Testis (tissue), 2 donors: ENCODE measurements at regions not wholly inside any gene's neighbourhood (a gene's known extent, or its start where the extent isn't known, plus 50 kb on each side); places are given as distances from the start of the nearest gene placed in this dataset.

Experiments used
- DNase-seq: peaks from one replicate; pipeline ENCODE4 v3.0.0-alpha.2; 2019
- H3K27ac ChIP-seq, 2 donors: fragments of 200-600 bp; sonication (generic); one replicate each; pipeline ENCODE4 v1.5.1; 2019
- H3K27me3 ChIP-seq: fragments of 200-600 bp; sonication (generic); one replicate; pipeline ENCODE4 v1.5.1; 2019
- H3K36me3 ChIP-seq: fragments of 200-600 bp; sonication (generic); one replicate; pipeline ENCODE4 v1.5.1; 2017; ENCODE audit warnings: low read depth; ENCODE audit errors: missing control alignments
- H3K4me1 ChIP-seq: fragments of 200-600 bp; sonication (generic); one replicate; pipeline ENCODE4 v1.5.1; 2019
- H3K4me3 ChIP-seq, 2 donors: fragments of 200-600 bp; sonication (generic); one replicate each; pipeline ENCODE4 v1.5.1; 2017 to 2019
- H3K9me3 ChIP-seq: fragments of 200-600 bp; sonication (generic); one replicate; pipeline ENCODE4 v1.5.1; 2017
- CTCF ChIP-seq, 3 experiments: fragments of 450-650 bp in 2 of 3; fragments of 200-600 bp in 1 of 3; sonication (generic) in 1 of 3; IDR thresholded peaks; one replicate each; pipeline ENCODE4 v1.5.1; 2016 to 2019; ENCODE audit warnings: antibody characterized with exemption in 3 of 3, mild to moderate bottlenecking in 2 of 3, moderate library complexity in 1 of 3
- POLR2A ChIP-seq: fragments of 450-650 bp; IDR thresholded peaks from one replicate; pipeline ENCODE4 v1.6.1; 2017; ENCODE audit warnings: antibody characterized with exemption, mild to moderate bottlenecking, moderate library complexity
- WGBS, 2 donors: methylation state at CpG; one replicate each; pipeline ENCODE4 v1.1.5; 2018; 5-methylcytosine and 5-hydroxymethylcytosine counted together
- intact Hi-C: fragments of 100-400 bp; cut with DNase I; formaldehyde crosslinking; loops from one replicate; pipeline ENCODE4 v1.15.1; 2023; ENCODE audit warnings: low total_unique reads

GRCh38 chr4:135731682-135732081 lies 1530.1 kb upstream of the PABPC4L start:
- H3K36me3 ChIP-seq, result no peaks in the 10 kb centered on the region
- no peaks in the 10 kb centered on the region for H3K9me3 ChIP-seq
- no peak for TF ChIP-seq POLR2A
- no peak for TF ChIP-seq CTCF (IDR thresholded peaks at IDR 0.05)
- 75% methylated on average over 2 of the region's 2 CpGs for WGBS, 2 donors
- DNase-seq, result no peak
- H3K4me1 ChIP-seq, result no peaks in the 10 kb centered on the region
- no peak overlapping the region for H3K4me3 ChIP-seq
- H3K27me3 ChIP-seq, result no peaks in the 10 kb centered on the region
- intact Hi-C loops, result no loop called here
- H3K27ac ChIP-seq, result no peak overlapping the region

GRCh38 chr4:135724421-135724820 lies 1522.8 kb upstream of the PABPC4L start:
- no peak for DNase-seq
- Histone ChIP-seq H3K4me1 (no peaks in the 10 kb centered on the region), H3K9me3 (no peaks in the 10 kb centered on the region), H3K27ac (no peak overlapping the region), H3K4me3 (no peak overlapping the region), H3K36me3 (no peaks in the 10 kb centered on the region), H3K27me3 (no peaks in the 10 kb centered on the region)
- WGBS, 2 donors, result 83 to 92% methylated on average over 2 of the region's 2 CpGs
- intact Hi-C loops, result no loop called here
- TF ChIP-seq CTCF (IDR thresholded peaks at IDR 0.05) (no peak), POLR2A (no peak)

- TF ChIP-seq CTCF (IDR thresholded peaks at IDR 0.05) (no peak), POLR2A (no peak)
- intact Hi-C loops, result no loop called here
- Histone ChIP-seq H3K4me3 (no peak overlapping the region), H3K27me3 (no peaks in the 10 kb centered on the region), H3K4me1 (no peaks in the 10 kb centered on the region), H3K27ac (no peak overlapping the region), H3K9me3 (no peaks in the 10 kb centered on the region), H3K36me3 (no peaks in the 10 kb centered on the region)
- WGBS, 2 donors, result 89 to 93% methylated on average over 1 of the region's 1 CpG
- no peak for DNase-seq
Measured at GRCh38 chr4:135718019-135718418, 1516.4 kb upstream of the PABPC4L start.

- TF ChIP-seq POLR2A (no peak), CTCF (IDR thresholded peaks at IDR 0.05) (no peak)
- intact Hi-C loops, result no loop called here
Measured at GRCh38 chr4:135705343-135705742, 1503.8 kb upstream of the PABPC4L start.

GRCh38 chr4:135694066-135694465 lies 1492.5 kb upstream of the PABPC4L start:
- no peaks in the 10 kb centered on the region for H3K36me3 ChIP-seq
- no peak overlapping the region for H3K27ac ChIP-seq
- H3K27me3 ChIP-seq, result no peaks in the 10 kb centered on the region
- intact Hi-C loops, result no loop called here
- no peaks in the 10 kb centered on the region for H3K9me3 ChIP-seq
- 91 to 95% methylated on average over 2 of the region's 2 CpGs for WGBS, 2 donors
- TF ChIP-seq CTCF (IDR thresholded peaks at IDR 0.05), result no peak
- no peak for TF ChIP-seq POLR2A
- DNase-seq, result no peak
- no peak overlapping the region for H3K4me3 ChIP-seq
- no peaks in the 10 kb centered on the region for H3K4me1 ChIP-seq

More at GRCh38 chr4:135705343-135705742, 1503.8 kb upstream of the PABPC4L start:
- no peaks in the 10 kb centered on the region for H3K27me3 ChIP-seq
- H3K4me1 ChIP-seq, result no peaks in the 10 kb centered on the region
- H3K27ac ChIP-seq, result no peak overlapping the region
- H3K36me3 ChIP-seq, result no peaks in the 10 kb centered on the region
- H3K4me3 ChIP-seq, result no peak overlapping the region
- no peaks in the 10 kb centered on the region for H3K9me3 ChIP-seq
- no peak for DNase-seq
